Thyroid gland (tissue), 4 donors: ENCODE measurements at regions not wholly inside any gene's neighbourhood (a gene's known extent, or its start where the extent isn't known, plus 50 kb on each side); places are given as distances from the start of the nearest gene placed in this dataset.

Experiments
- POLR2A ChIP-seq, 2 donors: fragments of 450-650 bp; IDR thresholded peaks; one replicate each; pipeline ENCODE4 v1.6.1; 2017; ENCODE audit warnings: antibody characterized with exemption in 2 of 2, mild to moderate bottlenecking in 2 of 2, moderate library complexity in 1 of 2
- TF ChIP-seq, protein P1 (sequence below), 6 experiments: fragments of 200-600 bp in 3 of 6; fragments of 450-650 bp in 3 of 6; sonication (generic) in 3 of 6; IDR thresholded peaks; one replicate each; pipeline ENCODE4 v1.5.1; 2016 to 2019; ENCODE audit warnings: antibody characterized with exemption in 6 of 6, mild to moderate bottlenecking in 2 of 6, inconsistent platforms in 1 of 6, moderate library complexity in 1 of 6

DNA sequence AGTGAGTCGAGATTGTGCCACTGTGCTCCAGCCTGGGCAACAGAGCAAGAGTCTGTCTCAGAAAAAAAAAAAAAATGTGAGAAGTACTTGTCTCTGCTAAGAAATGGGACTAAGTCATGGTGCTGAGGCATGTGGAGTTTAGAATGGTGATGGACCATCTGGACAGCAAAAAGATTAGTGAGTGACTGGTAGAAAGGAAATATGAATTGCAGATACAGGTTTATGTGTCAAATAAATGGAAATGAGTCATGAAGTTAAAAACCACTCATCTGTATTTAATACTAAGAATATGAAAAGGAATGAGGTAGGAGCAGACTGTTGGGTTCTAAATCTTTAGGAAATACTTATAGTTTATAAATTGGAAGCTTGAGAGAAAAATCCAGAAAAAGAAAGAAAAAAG, 625.7 kb upstream of the ANKRD30A start:
- TF ChIP-seq, protein P1, sequence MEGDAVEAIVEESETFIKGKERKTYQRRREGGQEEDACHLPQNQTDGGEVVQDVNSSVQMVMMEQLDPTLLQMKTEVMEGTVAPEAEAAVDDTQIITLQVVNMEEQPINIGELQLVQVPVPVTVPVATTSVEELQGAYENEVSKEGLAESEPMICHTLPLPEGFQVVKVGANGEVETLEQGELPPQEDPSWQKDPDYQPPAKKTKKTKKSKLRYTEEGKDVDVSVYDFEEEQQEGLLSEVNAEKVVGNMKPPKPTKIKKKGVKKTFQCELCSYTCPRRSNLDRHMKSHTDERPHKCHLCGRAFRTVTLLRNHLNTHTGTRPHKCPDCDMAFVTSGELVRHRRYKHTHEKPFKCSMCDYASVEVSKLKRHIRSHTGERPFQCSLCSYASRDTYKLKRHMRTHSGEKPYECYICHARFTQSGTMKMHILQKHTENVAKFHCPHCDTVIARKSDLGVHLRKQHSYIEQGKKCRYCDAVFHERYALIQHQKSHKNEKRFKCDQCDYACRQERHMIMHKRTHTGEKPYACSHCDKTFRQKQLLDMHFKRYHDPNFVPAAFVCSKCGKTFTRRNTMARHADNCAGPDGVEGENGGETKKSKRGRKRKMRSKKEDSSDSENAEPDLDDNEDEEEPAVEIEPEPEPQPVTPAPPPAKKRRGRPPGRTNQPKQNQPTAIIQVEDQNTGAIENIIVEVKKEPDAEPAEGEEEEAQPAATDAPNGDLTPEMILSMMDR (IDR thresholded peaks at IDR 0.05): no peak
- no peak for TF ChIP-seq POLR2A (IDR thresholded peaks at IDR 0.05)
